ENCODE measurements at regions not wholly inside any gene's neighbourhood (a gene's known extent, or its start where the extent isn't known, plus 50 kb on each side); places are given as distances from the start of the nearest gene placed in this dataset.

DNA sequence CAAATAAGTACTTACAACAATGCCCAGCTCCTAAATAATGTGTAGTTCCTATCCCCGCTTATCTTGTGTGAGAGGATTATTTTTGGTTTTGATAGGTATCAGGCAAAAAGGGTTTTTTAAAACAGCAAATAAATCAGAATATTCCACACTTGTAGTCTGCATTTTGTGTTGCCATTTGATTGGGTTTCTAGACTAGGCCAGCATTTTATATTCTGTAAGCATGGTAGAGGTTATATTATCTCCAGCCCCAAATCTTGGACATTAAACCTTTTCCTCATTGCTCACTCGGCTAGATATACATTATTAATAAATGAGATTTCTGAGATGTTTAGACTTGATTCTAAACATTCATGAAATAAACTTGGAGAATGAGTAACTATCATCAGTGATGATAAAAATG, 165.7 kb upstream of the C1orf21 start:
- Histone ChIP-seq H3K27ac (ENCODE audit: low read length) (no peak overlapping the region), H3K4me3 (ENCODE audit: low read depth in 1 of 2, low read length in 2 of 2) (no peak overlapping the region), H3K27me3 (ENCODE audit: low read depth, low read length) (no peaks in the 10 kb centered on the region), H3K36me3 (ENCODE audit: control insufficient read depth in 1 of 2, insufficient read depth in 2 of 2, low read length in 2 of 2) (no peaks in the 10 kb centered on the region), H3K9me3 (ENCODE audit: control insufficient read depth in 1 of 2, low read length in 2 of 2) (no peaks in the 10 kb centered on the region), H3K4me1 (ENCODE audit: control insufficient read depth in 1 of 2, insufficient read depth in 2 of 2, low read length in 2 of 2) (peaks cover 0 to 5% of the 10 kb centered on the region in 2 donors)

DNA sequence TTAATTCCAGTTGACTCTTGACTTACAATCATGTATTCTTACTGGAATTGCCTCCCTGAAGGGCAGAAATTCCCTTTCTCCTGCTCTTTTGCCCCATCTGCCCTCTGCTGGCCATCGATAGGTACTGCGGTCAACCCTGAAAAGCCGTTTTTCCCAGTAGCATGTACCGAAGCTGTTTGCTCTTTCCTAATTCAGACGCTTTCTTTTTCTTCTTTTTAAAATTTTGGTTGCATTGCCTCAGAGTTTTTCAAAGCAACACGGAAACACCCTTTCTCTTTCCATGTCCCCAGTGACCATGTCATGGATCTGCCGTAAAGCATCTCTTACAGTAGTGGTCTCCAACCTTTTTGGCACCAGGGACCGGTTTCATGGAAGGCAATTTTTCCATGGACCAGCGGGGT, 164.2 kb upstream of the C1orf21 start:
- Histone ChIP-seq H3K4me3 (ENCODE audit: low read depth in 1 of 2, low read length in 2 of 2) (peak overlapping the region; percentile 30 to 31), H3K27me3 (ENCODE audit: low read depth, low read length) (no peaks in the 10 kb centered on the region), H3K36me3 (ENCODE audit: control insufficient read depth in 1 of 2, insufficient read depth in 2 of 2, low read length in 2 of 2) (no peaks in the 10 kb centered on the region), H3K9me3 (ENCODE audit: control insufficient read depth in 1 of 2, low read length in 2 of 2) (no peaks in the 10 kb centered on the region), H3K27ac (ENCODE audit: low read length) (no peak overlapping the region), H3K4me1 (ENCODE audit: control insufficient read depth in 1 of 2, insufficient read depth in 2 of 2, low read length in 2 of 2) (peaks cover 0 to 5% of the 10 kb centered on the region in 2 donors)

DNA sequence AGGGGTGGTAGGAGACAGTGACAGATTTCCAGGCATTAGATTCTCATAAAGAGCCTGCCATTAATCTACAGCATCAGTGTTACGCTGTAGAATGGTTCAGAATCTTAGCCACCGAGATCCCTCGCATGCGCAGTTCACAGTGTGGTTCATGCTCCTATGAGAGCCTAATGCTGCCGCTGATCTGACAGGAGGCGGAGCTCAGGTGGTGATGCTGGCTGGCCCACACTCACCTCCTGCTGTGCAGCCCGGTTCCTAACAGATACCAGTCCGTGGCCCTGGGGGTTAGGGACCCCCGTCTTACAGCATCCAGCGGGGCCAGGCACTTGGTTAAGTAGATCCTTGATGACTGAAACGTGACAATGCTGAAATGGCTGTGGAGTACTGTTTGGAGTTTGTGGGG, 163.6 kb upstream of the C1orf21 start:
- H3K27ac ChIP-seq (ENCODE audit: low read length): no peak overlapping the region
- peaks cover 0 to 4% of the 10 kb centered on the region in 2 donors for H3K4me1 ChIP-seq (ENCODE audit: control insufficient read depth in 1 of 2, insufficient read depth in 2 of 2, low read length in 2 of 2)
- no peaks in the 10 kb centered on the region for H3K36me3 ChIP-seq (ENCODE audit: control insufficient read depth in 1 of 2, insufficient read depth in 2 of 2, low read length in 2 of 2)
- no peaks in the 10 kb centered on the region for H3K27me3 ChIP-seq (ENCODE audit: low read depth, low read length)
- no peak overlapping the region for H3K4me3 ChIP-seq (ENCODE audit: low read depth in 1 of 2, low read length in 2 of 2)
- H3K9me3 ChIP-seq (ENCODE audit: control insufficient read depth in 1 of 2, low read length in 2 of 2): no peaks in the 10 kb centered on the region

DNA sequence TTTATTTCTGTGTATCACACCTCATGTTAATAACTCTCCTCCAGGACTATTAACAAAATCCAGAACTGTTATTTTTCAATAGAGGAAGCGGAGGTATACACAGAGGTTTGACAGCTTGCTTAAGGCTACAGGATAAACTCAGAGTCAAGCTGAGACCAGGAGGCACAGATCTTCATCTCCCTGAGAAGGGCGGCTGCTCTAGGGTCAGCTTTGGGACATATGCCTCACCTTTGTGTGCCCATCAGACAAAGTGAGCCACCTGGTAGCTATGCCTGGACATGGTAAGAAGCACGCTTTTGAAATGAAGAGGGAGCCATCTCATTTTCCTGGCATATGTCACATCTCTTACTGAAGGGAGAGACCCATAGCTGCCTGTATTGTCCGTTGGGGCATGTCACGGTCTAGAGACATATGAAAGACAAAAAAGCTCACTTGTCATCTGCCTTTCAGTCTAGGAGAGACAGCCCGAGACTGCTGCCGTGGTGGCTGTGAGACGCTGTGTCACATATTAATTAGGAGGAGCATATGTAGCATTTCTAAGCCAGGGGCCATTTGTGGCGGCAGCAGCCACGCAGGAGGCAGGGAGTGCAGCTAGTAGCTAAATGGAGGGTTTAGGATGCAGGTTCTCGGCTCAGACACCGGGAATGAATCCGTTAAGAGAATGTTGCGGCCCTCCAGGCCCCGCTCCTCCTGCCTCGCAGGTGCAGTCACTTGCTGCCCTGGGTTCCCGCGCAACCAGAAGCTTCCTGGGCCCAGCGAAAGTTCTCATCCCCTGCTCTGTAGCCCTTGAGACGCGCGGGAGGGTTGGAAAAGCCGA, 161.3 kb upstream of the C1orf21 start:
- Histone ChIP-seq H3K27ac (ENCODE audit: low read length) (no peak overlapping the region), H3K27me3 (ENCODE audit: low read depth, low read length) (no peaks in the 10 kb centered on the region), H3K9me3 (ENCODE audit: control insufficient read depth in 1 of 2, low read length in 2 of 2) (no peaks in the 10 kb centered on the region), H3K4me3 (ENCODE audit: low read depth in 1 of 2, low read length in 2 of 2) (no peak overlapping the region), H3K36me3 (ENCODE audit: control insufficient read depth in 1 of 2, insufficient read depth in 2 of 2, low read length in 2 of 2) (no peaks in the 10 kb centered on the region), H3K4me1 (ENCODE audit: control insufficient read depth in 1 of 2, insufficient read depth in 2 of 2, low read length in 2 of 2) (no peaks in the 10 kb centered on the region)

DNA sequence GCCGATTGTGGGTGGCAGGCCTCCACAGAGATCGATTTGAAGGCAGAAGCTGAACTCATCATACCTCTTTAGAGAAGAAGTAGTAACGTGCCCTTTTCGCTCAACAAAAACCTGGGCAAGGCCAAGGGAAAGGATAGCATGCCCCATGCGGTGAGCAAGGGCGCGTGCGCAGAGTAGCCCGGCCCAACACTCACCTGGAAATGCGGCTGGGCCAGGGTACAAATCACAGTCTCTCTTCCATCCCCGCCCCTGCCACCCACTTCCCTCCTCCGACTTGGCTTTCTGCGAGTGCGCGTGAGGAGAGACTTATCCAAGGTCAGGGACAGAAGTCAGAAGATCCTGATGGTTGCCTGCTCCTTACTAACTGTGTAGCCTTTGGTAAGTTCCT, 160.7 kb upstream of the C1orf21 start:
- Histone ChIP-seq H3K4me1 (ENCODE audit: control insufficient read depth in 1 of 2, insufficient read depth in 2 of 2, low read length in 2 of 2) (no peaks in the 10 kb centered on the region), H3K9me3 (ENCODE audit: control insufficient read depth in 1 of 2, low read length in 2 of 2) (no peaks in the 10 kb centered on the region), H3K27me3 (ENCODE audit: low read depth, low read length) (no peaks in the 10 kb centered on the region), H3K36me3 (ENCODE audit: control insufficient read depth in 1 of 2, insufficient read depth in 2 of 2, low read length in 2 of 2) (no peaks in the 10 kb centered on the region), H3K4me3 (ENCODE audit: low read depth in 1 of 2, low read length in 2 of 2) (no peak overlapping the region), H3K27ac (ENCODE audit: low read length) (no peak overlapping the region)

DNA sequence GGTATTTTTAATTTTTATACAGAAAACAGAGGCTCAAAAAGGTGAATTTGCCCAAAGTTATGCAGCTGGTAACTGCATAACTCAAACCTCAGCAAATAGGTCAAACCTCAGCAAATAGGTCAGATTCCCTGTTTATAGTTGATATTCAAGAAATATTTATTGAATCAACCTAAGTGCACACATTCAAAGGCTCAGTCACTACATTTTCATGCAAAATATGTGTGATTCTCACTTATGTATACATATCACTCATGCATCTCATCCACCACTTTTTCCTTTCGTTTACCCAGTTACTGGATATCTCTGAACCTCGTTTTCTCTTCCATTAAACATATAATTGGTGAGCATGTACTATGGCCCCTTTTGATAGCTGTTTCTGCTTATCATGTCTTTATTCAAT, 158.3 kb upstream of the C1orf21 start:
- Histone ChIP-seq H3K4me1 (ENCODE audit: control insufficient read depth in 1 of 2, insufficient read depth in 2 of 2, low read length in 2 of 2) (no peaks in the 10 kb centered on the region), H3K9me3 (ENCODE audit: control insufficient read depth in 1 of 2, low read length in 2 of 2) (no peaks in the 10 kb centered on the region), H3K27ac (ENCODE audit: low read length) (no peak overlapping the region), H3K4me3 (ENCODE audit: low read depth in 1 of 2, low read length in 2 of 2) (no peak overlapping the region), H3K27me3 (ENCODE audit: low read depth, low read length) (no peaks in the 10 kb centered on the region), H3K36me3 (ENCODE audit: control insufficient read depth in 1 of 2, insufficient read depth in 2 of 2, low read length in 2 of 2) (no peaks in the 10 kb centered on the region)

DNA sequence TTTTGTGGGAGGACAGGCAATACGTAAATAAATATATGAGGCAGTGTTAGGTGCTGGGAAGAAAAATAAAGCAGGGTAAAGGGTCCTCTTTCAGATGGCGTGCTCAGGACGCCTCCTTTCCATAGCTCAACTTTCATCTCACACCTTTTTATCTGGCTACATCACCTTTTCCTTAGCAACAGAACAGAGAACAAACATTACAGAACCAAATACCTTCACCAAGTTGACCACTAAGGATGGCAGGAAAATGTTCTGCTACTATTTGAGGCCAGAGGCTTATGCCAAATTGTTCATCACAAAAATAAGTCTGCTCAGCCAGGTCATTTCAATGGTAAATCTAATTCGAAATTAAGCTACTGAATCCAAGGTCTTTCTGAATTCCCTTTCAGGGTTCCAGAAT, 149.2 kb upstream of the C1orf21 start:
- Histone ChIP-seq H3K36me3 (ENCODE audit: control insufficient read depth in 1 of 2, insufficient read depth in 2 of 2, low read length in 2 of 2) (no peaks in the 10 kb centered on the region), H3K27me3 (ENCODE audit: low read depth, low read length) (no peaks in the 10 kb centered on the region), H3K9me3 (ENCODE audit: control insufficient read depth in 1 of 2, low read length in 2 of 2) (no peaks in the 10 kb centered on the region), H3K27ac (ENCODE audit: low read length) (no peak overlapping the region), H3K4me3 (ENCODE audit: low read depth in 1 of 2, low read length in 2 of 2) (no peak overlapping the region), H3K4me1 (ENCODE audit: control insufficient read depth in 1 of 2, insufficient read depth in 2 of 2, low read length in 2 of 2) (no peaks in the 10 kb centered on the region)

DNA sequence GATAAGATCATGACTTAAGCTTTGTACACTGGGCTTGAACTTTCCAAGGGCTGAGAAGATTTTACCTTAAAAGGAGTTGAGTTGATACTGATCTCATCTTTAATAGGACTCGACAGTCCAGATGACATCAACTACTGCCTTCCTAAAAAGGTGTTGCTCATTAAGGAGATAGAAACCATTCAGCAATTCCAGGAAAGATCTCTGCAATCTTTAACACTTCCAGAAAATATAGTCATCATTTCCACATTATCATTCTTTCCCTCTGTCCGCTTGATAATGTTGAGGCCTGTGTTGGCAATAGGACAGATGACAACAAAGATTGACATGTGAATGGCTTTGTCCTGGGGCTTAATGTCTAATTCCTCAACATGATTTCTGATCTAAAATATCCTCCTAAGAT, 145.4 kb upstream of the C1orf21 start:
- no peaks in the 10 kb centered on the region for H3K9me3 ChIP-seq (ENCODE audit: control insufficient read depth in 1 of 2, low read length in 2 of 2)
- H3K4me3 ChIP-seq (ENCODE audit: low read depth in 1 of 2, low read length in 2 of 2): no peak overlapping the region
- H3K4me1 ChIP-seq (ENCODE audit: control insufficient read depth in 1 of 2, insufficient read depth in 2 of 2, low read length in 2 of 2): no peaks in the 10 kb centered on the region
- no peaks in the 10 kb centered on the region for H3K36me3 ChIP-seq (ENCODE audit: control insufficient read depth in 1 of 2, insufficient read depth in 2 of 2, low read length in 2 of 2)
- no peak overlapping the region for H3K27ac ChIP-seq (ENCODE audit: low read length)
- no peaks in the 10 kb centered on the region for H3K27me3 ChIP-seq (ENCODE audit: low read depth, low read length)

DNA sequence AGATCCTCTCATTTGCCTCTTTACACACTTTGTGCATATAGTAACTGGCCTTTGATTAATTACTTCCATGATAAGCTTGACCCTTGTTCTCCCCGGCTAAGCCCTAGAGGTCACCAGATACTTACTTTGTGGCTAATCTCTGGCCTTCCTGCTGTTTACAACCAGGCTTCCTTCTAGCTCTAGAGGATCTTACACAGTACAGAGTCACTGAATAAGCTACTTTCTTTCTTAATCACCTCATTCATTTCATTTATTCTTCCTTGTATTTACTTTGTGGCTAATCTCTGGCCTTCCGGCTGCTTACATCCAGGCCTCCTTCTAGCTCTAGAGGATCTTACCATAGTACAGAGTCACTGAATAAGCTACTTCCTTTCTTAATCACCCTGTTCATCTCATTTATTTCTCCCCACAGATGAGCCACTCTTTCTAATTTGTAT, 144.3 kb upstream of the C1orf21 start:
- H3K4me1 ChIP-seq (ENCODE audit: control insufficient read depth in 1 of 2, insufficient read depth in 2 of 2, low read length in 2 of 2): no peaks in the 10 kb centered on the region
- no peaks in the 10 kb centered on the region for H3K27me3 ChIP-seq (ENCODE audit: low read depth, low read length)
- no peak overlapping the region for H3K4me3 ChIP-seq (ENCODE audit: low read depth in 1 of 2, low read length in 2 of 2)
- H3K9me3 ChIP-seq (ENCODE audit: control insufficient read depth in 1 of 2, low read length in 2 of 2): no peaks in the 10 kb centered on the region
- no peaks in the 10 kb centered on the region for H3K36me3 ChIP-seq (ENCODE audit: control insufficient read depth in 1 of 2, insufficient read depth in 2 of 2, low read length in 2 of 2)
- no peak overlapping the region for H3K27ac ChIP-seq (ENCODE audit: low read length)

DNA sequence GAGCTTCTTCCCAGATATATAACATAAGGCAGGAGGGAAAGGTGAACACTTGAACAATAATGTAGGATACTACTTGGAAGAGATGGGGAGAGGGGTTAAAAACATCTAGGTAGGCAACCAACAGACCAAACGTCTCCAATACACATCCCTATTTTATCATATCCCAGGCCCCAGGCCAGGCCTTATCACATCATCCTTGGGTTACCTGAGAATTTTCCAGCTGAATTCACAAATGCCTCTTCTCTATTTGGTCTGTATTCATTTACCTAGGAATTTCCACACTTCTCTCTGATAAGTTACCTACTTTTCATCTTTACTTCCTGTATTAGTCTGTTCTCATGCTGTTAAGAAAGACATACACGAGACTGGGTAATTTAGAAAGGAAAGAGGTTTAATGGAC, 141.9 kb upstream of the C1orf21 start:
- Histone ChIP-seq H3K9me3 (ENCODE audit: control insufficient read depth in 1 of 2, low read length in 2 of 2) (no peaks in the 10 kb centered on the region), H3K4me3 (ENCODE audit: low read depth in 1 of 2, low read length in 2 of 2) (no peak overlapping the region), H3K27me3 (ENCODE audit: low read depth, low read length) (no peaks in the 10 kb centered on the region), H3K4me1 (ENCODE audit: control insufficient read depth in 1 of 2, insufficient read depth in 2 of 2, low read length in 2 of 2) (no peaks in the 10 kb centered on the region), H3K36me3 (ENCODE audit: control insufficient read depth in 1 of 2, insufficient read depth in 2 of 2, low read length in 2 of 2) (no peaks in the 10 kb centered on the region), H3K27ac (ENCODE audit: low read length) (no peak overlapping the region)

DNA sequence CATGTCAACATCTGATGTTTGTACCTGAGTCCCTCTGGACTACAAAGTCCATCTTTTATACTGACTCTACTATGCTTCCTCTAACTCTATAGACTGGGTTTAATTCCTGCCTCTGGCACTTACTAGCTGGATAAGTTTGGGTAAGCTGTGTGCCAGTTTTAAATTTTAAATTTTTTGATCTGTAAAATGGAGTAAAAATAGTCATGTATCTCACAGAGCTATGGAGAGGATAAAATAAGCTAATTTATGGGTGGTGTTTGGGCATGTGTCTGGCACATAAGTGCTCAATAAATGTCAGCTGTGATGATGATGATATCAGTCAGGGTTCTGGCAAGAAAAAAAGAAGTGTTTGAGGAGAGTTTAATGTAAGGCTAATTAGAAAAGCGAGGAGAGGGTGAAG, 139.2 kb upstream of the C1orf21 start:
- Histone ChIP-seq H3K4me1 (ENCODE audit: control insufficient read depth in 1 of 2, insufficient read depth in 2 of 2, low read length in 2 of 2) (no peaks in the 10 kb centered on the region), H3K4me3 (ENCODE audit: low read depth in 1 of 2, low read length in 2 of 2) (no peak overlapping the region), H3K9me3 (ENCODE audit: control insufficient read depth in 1 of 2, low read length in 2 of 2) (no peaks in the 10 kb centered on the region), H3K36me3 (ENCODE audit: control insufficient read depth in 1 of 2, insufficient read depth in 2 of 2, low read length in 2 of 2) (no peaks in the 10 kb centered on the region), H3K27ac (ENCODE audit: low read length) (no peak overlapping the region), H3K27me3 (ENCODE audit: low read depth, low read length) (no peaks in the 10 kb centered on the region)

DNA sequence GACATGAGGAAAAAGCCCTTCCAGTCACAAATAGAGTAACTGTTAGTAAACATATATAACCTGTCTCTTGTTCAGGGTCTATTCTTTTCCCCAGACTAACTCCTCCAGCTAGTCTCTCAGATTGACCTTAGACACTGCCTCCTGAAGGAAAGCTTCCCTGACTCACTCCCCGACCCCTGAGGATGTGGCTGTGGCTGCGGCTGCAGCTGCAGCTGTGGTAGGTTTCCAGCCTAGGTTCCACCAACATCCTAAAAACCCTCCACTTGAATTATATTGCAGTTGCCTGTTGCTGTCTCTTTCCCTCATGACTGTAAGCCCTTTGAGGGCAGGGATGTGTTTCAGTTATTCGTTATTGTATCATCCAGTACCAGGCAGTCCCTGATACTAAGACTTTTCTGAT, 132.9 kb upstream of the C1orf21 start:
- H3K4me1 ChIP-seq (ENCODE audit: control insufficient read depth in 1 of 2, insufficient read depth in 2 of 2, low read length in 2 of 2): no peaks in the 10 kb centered on the region
- H3K27me3 ChIP-seq (ENCODE audit: low read depth, low read length): no peaks in the 10 kb centered on the region
- no peak overlapping the region for H3K4me3 ChIP-seq (ENCODE audit: low read depth in 1 of 2, low read length in 2 of 2)
- no peaks in the 10 kb centered on the region for H3K9me3 ChIP-seq (ENCODE audit: control insufficient read depth in 1 of 2, low read length in 2 of 2)
- H3K36me3 ChIP-seq (ENCODE audit: control insufficient read depth in 1 of 2, insufficient read depth in 2 of 2, low read length in 2 of 2): no peaks in the 10 kb centered on the region
- no peak overlapping the region for H3K27ac ChIP-seq (ENCODE audit: low read length)
